AG20443 (cell line): ENCODE measurements at regions not wholly inside any gene's neighbourhood (a gene's known extent, or its start where the extent isn't known, plus 50 kb on each side); places are given as distances from the start of the nearest gene placed in this dataset.
"Not testable (repeated sequence)": the region's sequence is repeated elsewhere in the genome, so short reads cannot be mapped to it uniquely, and the experiment has no call there.

Experiments
- DNase-seq: peaks from one replicate; pipeline ENCODE4 v3.0.0; 2012; ENCODE audit warnings: low spot score, mixed read lengths

- DNase-seq = no peak
These were observed 58.4 kb upstream of the WAPL start for GRCh38 chr10:86579883-86580520.

GRCh38 chr10:86580521-86580891 is 58.9 kb upstream of the WAPL start:
- no peak for DNase-seq

GRCh38 chr10:86583983-86584382 is 62.4 kb upstream of the WAPL start:
- no peak for DNase-seq

DNA sequence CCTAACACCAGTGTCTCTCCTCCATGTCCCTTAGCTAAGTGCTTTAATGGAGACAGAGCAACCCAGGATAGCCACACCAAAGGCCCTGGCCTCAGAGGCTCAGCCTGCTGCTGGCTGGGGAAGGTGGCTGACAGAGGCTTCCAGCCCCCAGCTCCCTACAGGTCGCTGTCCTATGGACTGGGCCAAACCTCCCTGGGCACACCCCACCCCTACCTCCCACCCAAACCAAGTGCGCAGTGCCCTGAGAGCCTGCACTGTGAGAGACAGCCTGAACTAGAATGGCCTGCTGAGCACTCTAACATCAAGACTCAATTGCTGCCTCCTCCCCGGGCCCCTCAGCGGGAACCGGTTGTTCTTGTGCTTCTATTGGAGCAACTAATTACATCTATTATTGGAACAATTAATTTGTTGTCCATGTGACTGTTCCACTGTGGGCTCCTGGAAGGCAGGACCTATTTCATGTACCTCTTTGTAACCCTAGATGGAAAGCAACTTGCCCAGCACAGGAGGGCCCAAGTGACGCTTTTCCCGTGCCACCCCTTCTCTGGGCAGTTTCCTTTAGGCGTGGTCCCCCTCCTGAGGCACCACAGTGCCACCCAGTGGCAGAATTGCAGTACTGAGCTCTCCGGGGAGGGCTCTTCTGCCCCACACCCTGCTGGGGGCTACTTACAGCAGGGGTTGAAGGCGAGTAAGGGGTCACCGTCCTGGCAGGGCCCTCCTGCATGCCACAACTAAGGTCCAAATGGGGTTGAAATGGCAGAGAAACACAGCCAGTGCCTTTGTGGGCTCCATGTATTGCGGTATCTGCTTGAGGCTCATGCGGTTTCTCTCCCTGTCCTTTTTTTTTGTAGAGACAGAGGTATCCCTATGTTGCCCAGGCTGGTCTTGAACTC is 63.7 kb upstream of the WAPL start:
- DNase-seq = peak; percentile 93

GRCh38 chr10:86586516-86586915 is 64.9 kb upstream of the WAPL start:
- DNase-seq = no peak

DNA sequence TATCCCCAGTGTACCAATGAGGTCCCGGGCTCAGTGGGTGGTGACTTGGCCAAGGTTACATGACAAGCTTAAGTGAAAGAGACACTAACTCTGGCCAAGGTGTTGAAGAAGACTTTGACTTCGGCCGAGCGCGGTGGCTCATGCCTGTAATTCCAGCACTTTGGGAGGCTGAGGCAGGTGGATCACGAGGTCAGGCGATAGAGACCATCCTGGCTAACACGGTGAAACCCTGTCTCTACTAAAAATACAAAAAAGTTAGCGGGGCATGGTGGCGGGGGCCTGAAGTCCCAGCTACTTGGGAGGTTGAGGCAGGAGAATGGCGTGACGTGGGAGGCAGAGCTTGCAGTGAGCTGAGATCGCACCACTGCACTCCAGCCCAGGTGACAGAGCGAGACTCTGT is 65.6 kb upstream of the OPN4 start:
- DNase-seq = not testable (repeated sequence)

GRCh38 chr10:86591436-86591835 is 62.9 kb upstream of the OPN4 start:
- no peak for DNase-seq

DNA sequence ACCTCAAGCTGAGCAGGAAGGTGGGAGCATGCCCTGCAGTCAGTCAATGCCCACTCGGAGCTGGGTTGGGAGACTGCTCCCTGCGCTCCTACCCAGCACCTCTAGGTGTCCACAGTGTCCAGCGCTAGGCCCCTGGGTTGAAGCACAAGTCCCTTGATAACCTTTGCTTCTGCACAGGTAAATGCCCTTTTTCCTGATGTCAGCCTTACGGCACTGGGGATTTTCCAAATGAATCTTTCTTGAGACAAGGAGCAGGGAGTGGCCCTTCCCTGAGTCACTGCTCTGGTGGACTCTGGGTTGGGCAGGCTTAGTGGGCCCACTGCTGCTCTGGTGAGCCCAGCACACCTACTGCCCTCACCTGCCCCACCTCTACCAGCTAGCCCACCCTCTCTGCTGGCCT is 61.9 kb upstream of the OPN4 start:
- no peak for DNase-seq

DNA sequence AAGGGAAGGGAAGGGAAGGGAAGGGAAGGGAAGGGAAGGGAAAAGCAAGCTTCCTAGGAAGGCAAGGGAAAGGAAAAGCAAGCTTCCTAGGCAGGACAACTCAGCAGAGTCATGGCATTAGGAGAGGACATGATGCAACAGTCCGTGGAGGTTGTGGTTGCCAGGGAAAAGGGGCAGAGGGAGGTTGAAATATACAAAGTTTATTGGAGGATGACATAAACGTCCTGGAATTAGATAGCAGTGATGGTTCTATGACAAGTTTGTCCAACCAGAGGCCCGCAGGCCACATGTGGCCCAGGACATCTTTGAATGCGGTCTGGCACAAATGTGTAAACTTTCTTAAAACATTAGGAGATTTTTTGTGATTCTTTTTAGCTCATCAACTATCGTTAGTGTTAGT is 59.8 kb upstream of the OPN4 start:
- DNase-seq = no peak

DNA sequence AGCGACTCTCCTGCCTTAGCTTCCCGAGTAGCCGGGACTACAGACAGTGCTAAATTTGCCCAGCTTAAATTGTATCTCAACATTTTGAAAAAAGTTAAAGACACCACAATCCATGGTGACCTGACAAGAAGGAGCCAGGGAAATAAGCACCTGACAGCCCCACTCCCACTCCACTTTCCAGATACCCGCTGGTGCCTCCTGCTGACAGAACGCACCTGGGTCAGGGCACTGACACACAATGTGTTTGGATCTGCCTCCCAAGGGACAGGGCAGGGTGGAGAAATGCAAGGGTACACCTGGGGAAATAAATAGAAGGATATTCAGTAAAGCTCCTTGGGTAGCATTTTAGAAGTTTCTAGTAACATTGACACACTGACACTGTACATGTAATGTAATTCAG is 58.9 kb upstream of the OPN4 start:
- DNase-seq = no peak

GRCh38 chr10:86596266-86596665 is 58.1 kb upstream of the OPN4 start:
- DNase-seq = peak; percentile 54

- DNase-seq = no peak
These were observed 57.0 kb upstream of the OPN4 start for GRCh38 chr10:86597306-86597705.

GRCh38 chr10:86598151-86598550 is 56.2 kb upstream of the OPN4 start:
- DNase-seq = no peak

GRCh38 chr10:86599041-86599440 is 55.3 kb upstream of the OPN4 start:
- DNase-seq = no peak

DNA sequence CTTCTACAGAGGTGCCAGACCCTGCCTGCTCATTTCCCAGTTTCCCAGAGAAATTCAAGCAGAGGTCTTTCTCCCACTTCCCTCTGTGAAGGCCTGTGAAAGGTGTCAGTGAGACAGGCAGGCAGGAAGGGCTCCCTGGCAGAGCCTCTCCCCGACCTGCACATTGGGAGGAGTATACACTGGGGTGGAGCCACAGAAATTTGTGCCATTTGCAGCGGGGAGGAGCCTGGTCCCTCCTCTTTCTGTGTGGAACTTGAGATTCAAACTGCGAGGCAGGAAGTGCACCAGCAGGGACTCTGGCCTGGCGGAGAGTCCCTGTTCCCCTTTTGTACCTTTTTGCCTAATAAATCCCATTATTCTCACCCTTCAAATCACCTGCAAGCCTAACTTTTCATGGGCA is 54.6 kb upstream of the OPN4 start:
- no peak for DNase-seq

DNA sequence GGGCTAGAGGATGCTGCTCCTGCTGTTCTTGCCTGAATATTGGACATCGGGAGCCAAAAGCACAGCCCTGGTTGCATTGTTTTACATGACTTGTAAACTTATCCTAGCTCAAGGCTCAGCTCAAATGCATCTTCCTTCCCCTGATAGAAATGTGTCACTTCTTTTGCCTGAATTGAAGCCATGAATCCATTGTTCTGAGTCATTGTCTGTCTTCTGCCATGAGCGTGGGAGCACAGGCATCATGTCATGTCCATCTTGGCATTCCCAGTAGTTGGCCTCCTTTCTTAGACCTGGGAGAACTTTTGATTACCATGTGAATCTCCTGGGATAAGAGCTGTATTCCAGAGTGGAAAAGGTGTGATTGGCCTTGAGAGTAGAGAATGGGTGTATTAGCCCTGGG is 54.1 kb upstream of the OPN4 start:
- DNase-seq = peak; percentile 47

GRCh38 chr10:86601956-86602602 is 52.3 kb upstream of the OPN4 start:
- no peak for DNase-seq

GRCh38 chr10:86603256-86603655 is 51.1 kb upstream of the OPN4 start:
- DNase-seq = no peak
